PC-3 (cell line): ENCODE measurements at regions not wholly inside any gene's neighbourhood (a gene's known extent, or its start where the extent isn't known, plus 50 kb on each side); places are given as distances from the start of the nearest gene placed in this dataset.

ENCODE experiments used
- ATAC-seq: fragments of 200-7000 bp; cut with Tn5 transposase; 2 replicates; pipeline ENCODE4 v1.9.1; 2020; ENCODE audit warnings: mild to moderate bottlenecking, moderate library complexity
- BruUV-seq: library from RNA; stranded (reverse); fragments of 400-500 nt; replicated peaks from 2 replicates; lab custom pipeline; 2021; lab: Mats Ljungman, UMichigan
- CTCF ChIA-PET: fragments of 300-600 bp; sonication (Branson Sonifier 250); formaldehyde crosslinking; loops from one replicate; lab custom pipeline; 2022; ENCODE audit warnings: antibody characterized with exemption; lab: Charles Lee
- POLR2A ChIA-PET: fragments of 300-600 bp; sonication (Branson Sonifier 250); formaldehyde crosslinking; loops from one replicate; lab custom pipeline; 2022; ENCODE audit warnings: antibody characterized with exemption; ENCODE audit not compliant: unreplicated experiment; lab: Charles Lee
- DNase-seq: peaks from one replicate; pipeline ENCODE4 v3.0.0-alpha.2; 2015
- H2AFZ ChIP-seq: fragments of 300-600 bp; sonication (generic); 2 replicates; pipeline ENCODE4 v1.6.0; 2016; ENCODE audit warnings: antibody characterized with exemption, low read length
- H3F3A ChIP-seq: fragments of 300-600 bp; sonication (generic); one replicate; pipeline ENCODE4 v1.6.0; 2017; ENCODE audit warnings: antibody characterized with exemption, low read length, control low read depth, mild to moderate bottlenecking; ENCODE audit not compliant: unreplicated experiment
- H3K27ac ChIP-seq: fragments of 300-600 bp; sonication (generic); 2 replicates; pipeline ENCODE4 v1.5.1; 2016; ENCODE audit warnings: mild to moderate bottlenecking, low read length
- H3K27me3 ChIP-seq: fragments of 300-600 bp; sonication (generic); 2 replicates; pipeline ENCODE4 v1.6.1; 2016; ENCODE audit warnings: low read length, mixed read lengths
- H3K36me3 ChIP-seq: fragments of 300-600 bp; sonication (generic); 2 replicates; pipeline ENCODE4 v1.6.1; 2016; ENCODE audit warnings: low read depth, mixed run types, low read length, mixed read lengths
- H3K4me1 ChIP-seq: fragments of 300-600 bp; sonication (generic); 2 replicates; pipeline ENCODE4 v1.5.1; 2016; ENCODE audit warnings: low read length; ENCODE audit not compliant: insufficient read depth
- H3K4me2 ChIP-seq: fragments of 300-600 bp; sonication (generic); 2 replicates; pipeline ENCODE4 v1.6.0; 2016; ENCODE audit warnings: low read length
- H3K4me3 ChIP-seq: fragments of 300-600 bp; sonication (generic); 2 replicates; pipeline ENCODE4 v1.5.1; 2016; ENCODE audit warnings: mild to moderate bottlenecking, low read length, mixed read lengths
- H3K79me2 ChIP-seq: fragments of 300-600 bp; sonication (generic); 2 replicates; pipeline ENCODE4 v1.6.1; 2017; ENCODE audit warnings: low read length, mixed read lengths
- H3K9ac ChIP-seq: fragments of 300-600 bp; sonication (generic); 2 replicates; pipeline ENCODE4 v1.6.0; 2016; ENCODE audit warnings: mild to moderate bottlenecking, low read length
- H3K9me2 ChIP-seq: fragments of 300-600 bp; sonication (generic); replicated peaks from 2 replicates; pipeline ENCODE4 v1.6.1; 2016; ENCODE audit warnings: mixed run types, low read length, mixed read lengths
- H3K9me3 ChIP-seq: fragments of 300-600 bp; sonication (generic); 2 replicates; pipeline ENCODE4 v1.6.1; 2016; ENCODE audit warnings: low read length, mixed read lengths
- H4K20me1 ChIP-seq: fragments of 300-600 bp; sonication (generic); 2 replicates; pipeline ENCODE4 v1.6.1; 2016; ENCODE audit warnings: low read length, mixed read lengths
- CTCF ChIP-seq: fragments of 300-600 bp; sonication (generic); conservative IDR thresholded peaks from 2 replicates; pipeline ENCODE4 v1.5.1; 2017; ENCODE audit warnings: antibody characterized with exemption, low read depth, mild to moderate bottlenecking, low read length
- EZH2 ChIP-seq: fragments of 300-600 bp; sonication (generic); IDR thresholded peaks from one replicate; pipeline ENCODE4 v1.6.1; 2017; ENCODE audit warnings: antibody characterized with exemption, mild to moderate bottlenecking, low read length; ENCODE audit not compliant: unreplicated experiment
- EZH2phosphoT487 ChIP-seq: fragments of 300-600 bp; sonication (generic); IDR thresholded peaks from 2 replicates; pipeline ENCODE4 v1.6.1; 2018; ENCODE audit warnings: mild to moderate bottlenecking, antibody characterized with exemption, low read length, borderline replicate concordance
- intact Hi-C: fragments of 100-400 bp; cut with micrococcal nuclease; formaldehyde crosslinking; loops from 2 replicates; pipeline ENCODE4 v1.9.0; 2023

- H3F3A ChIP-seq = no peaks in the 10 kb centered on the region
- H3K27ac ChIP-seq = no peak overlapping the region
- no peaks in the 10 kb centered on the region for H3K27me3 ChIP-seq
- no peak overlapping the region for H3K4me3 ChIP-seq
- BruUV-seq = no TSS peak
- no peak overlapping the region for H3K4me2 ChIP-seq
- H4K20me1 ChIP-seq = no peaks in the 10 kb centered on the region
- ATAC-seq (no peak), DNase-seq (no peak)
- no peak overlapping the region for H3K9ac ChIP-seq
- no peaks in the 10 kb centered on the region for H3K79me2 ChIP-seq
- no peaks in the 10 kb centered on the region for H3K9me3 ChIP-seq
- TF ChIP-seq EZH2phosphoT487 (no peak), EZH2 (no peak)
- H3K36me3 ChIP-seq = no peaks in the 10 kb centered on the region
- ChIA-PET CTCF (no interaction called here), POLR2A (no interaction called here)
- H2AFZ ChIP-seq = no peak overlapping the region
- no peaks in the 10 kb centered on the region for H3K4me1 ChIP-seq
- intact Hi-C loops = no loop called here
- no peaks in the 10 kb centered on the region for H3K9me2 ChIP-seq
Measured at GRCh38 chr10:10902951-10903350, 114.7 kb upstream of the CELF2 start.

GRCh38 chr10:10903620-10904019, 114.1 kb upstream of the CELF2 start:
- no peaks in the 10 kb centered on the region for H3F3A ChIP-seq
- intact Hi-C loops = no loop called here
- no peak for ATAC-seq
- no peaks in the 10 kb centered on the region for H3K4me1 ChIP-seq
- H3K27ac ChIP-seq = no peak overlapping the region
- no peak overlapping the region for H2AFZ ChIP-seq
- H3K9me2 ChIP-seq = no peaks in the 10 kb centered on the region
- no peak for DNase-seq
- no peak overlapping the region for H3K4me2 ChIP-seq
- no peak for TF ChIP-seq CTCF
- TF ChIP-seq EZH2phosphoT487 = no peak
- no peak for TF ChIP-seq EZH2
- no peak overlapping the region for H3K9ac ChIP-seq
- no peaks in the 10 kb centered on the region for H3K36me3 ChIP-seq
- no peaks in the 10 kb centered on the region for H4K20me1 ChIP-seq
- no peaks in the 10 kb centered on the region for H3K79me2 ChIP-seq
- ChIA-PET POLR2A (no interaction called here), CTCF (no interaction called here)
- H3K4me3 ChIP-seq = no peak overlapping the region
- H3K27me3 ChIP-seq = no peaks in the 10 kb centered on the region
- BruUV-seq = no TSS peak
- H3K9me3 ChIP-seq = no peaks in the 10 kb centered on the region

- no peaks in the 10 kb centered on the region for H3F3A ChIP-seq
- no peaks in the 10 kb centered on the region for H3K36me3 ChIP-seq
- POLR2A ChIA-PET = no interaction called here
- peaks cover 3% of the 10 kb centered on the region; the same call in 1 of the 2 replicates for H3K27me3 ChIP-seq
- DNase-seq = no peak
- no peak for TF ChIP-seq EZH2
- TF ChIP-seq EZH2phosphoT487 = no peak
- TF ChIP-seq CTCF = no peak
- no peaks in the 10 kb centered on the region for H3K9me2 ChIP-seq
- no peak overlapping the region for H3K4me3 ChIP-seq
- H3K9me3 ChIP-seq = no peaks in the 10 kb centered on the region
- no TSS peak for BruUV-seq
- no peak overlapping the region for H3K9ac ChIP-seq
- H3K79me2 ChIP-seq = no peaks in the 10 kb centered on the region
- H4K20me1 ChIP-seq = no peaks in the 10 kb centered on the region
- no peak overlapping the region for H2AFZ ChIP-seq
- CTCF ChIA-PET = no interaction called here
- H3K4me2 ChIP-seq = no peak overlapping the region
- intact Hi-C loops = no loop called here
- no peak overlapping the region for H3K27ac ChIP-seq
- no peaks in the 10 kb centered on the region for H3K4me1 ChIP-seq
- ATAC-seq = no peak
Measured at GRCh38 chr10:10910634-10911033, 107.0 kb upstream of the CELF2 start.
